CD8-positive, alpha-beta memory T cell (primary cell): ENCODE measurements at regions not wholly inside any gene's neighbourhood (a gene's known extent, or its start where the extent isn't known, plus 50 kb on each side); places are given as distances from the start of the nearest gene placed in this dataset.

ENCODE experiments used
- CTCF ChIA-PET: fragments of 350-600 bp; sonication (Branson Sonifier 250); formaldehyde crosslinking; loops from one replicate; lab custom pipeline; 2021; ENCODE audit warnings: antibody characterized with exemption; lab: Charles Lee
- POLR2A ChIA-PET: fragments of 350-600 bp; sonication (Branson Sonifier 250); formaldehyde crosslinking; loops from one replicate; lab custom pipeline; 2021; ENCODE audit warnings: antibody characterized with exemption; lab: Charles Lee
- DNase-seq, 5 donors: peaks; one replicate each; pipeline versions ENCODE4 v3.0.0 to v3.0.0-alpha.2; 2020 to 2022; ENCODE audit warnings: mixed read lengths in 1 of 5
- H3K27ac ChIP-seq: one replicate; pipeline ENCODE4 v1.7.0; 2013; ENCODE audit warnings: low read depth, mild to moderate bottlenecking, low read length, moderate library complexity
- H3K27me3 ChIP-seq: 2 replicates; pipeline ENCODE4 v1.7.0; 2013; ENCODE audit warnings: low read length, mild to moderate bottlenecking; ENCODE audit not compliant: insufficient read depth, poor library complexity, severe bottlenecking
- H3K36me3 ChIP-seq: 2 replicates; pipeline ENCODE4 v1.7.0; 2013; ENCODE audit warnings: mild to moderate bottlenecking, low read length, moderate library complexity; ENCODE audit not compliant: insufficient read depth
- H3K4me1 ChIP-seq: 2 replicates; pipeline ENCODE4 v1.7.0; 2013; ENCODE audit warnings: mild to moderate bottlenecking, low read length, moderate library complexity; ENCODE audit not compliant: insufficient read depth
- H3K4me3 ChIP-seq: 2 replicates; pipeline ENCODE4 v1.7.0; 2013; ENCODE audit warnings: mild to moderate bottlenecking, low read length
- H3K9me3 ChIP-seq: 2 replicates; pipeline ENCODE4 v1.7.0; 2013; ENCODE audit warnings: mild to moderate bottlenecking, low read length
- H3K27ac Mint-ChIP-seq, 8 donors: one replicate each; pipeline ENCODE4 v1.8.0; 2020 to 2021; ENCODE audit warnings: mixed read lengths in 8 of 8, mild to moderate bottlenecking in 6 of 8, inconsistent platforms in 3 of 8, moderate library complexity in 3 of 8
- H3K27me3 Mint-ChIP-seq, 2 donors: one replicate each; pipeline ENCODE4 v1.8.0; 2020 to 2021; ENCODE audit warnings: mixed read lengths in 2 of 2, mild to moderate bottlenecking in 1 of 2, moderate library complexity in 1 of 2
- H3K36me3 Mint-ChIP-seq, 3 donors: one replicate each; pipeline ENCODE4 v1.8.0; 2020 to 2021; ENCODE audit warnings: mixed read lengths in 3 of 3, inconsistent platforms in 1 of 3, mild to moderate bottlenecking in 1 of 3
- H3K4me1 Mint-ChIP-seq, 3 donors: one replicate each; pipeline ENCODE4 v1.8.0; 2020 to 2021; ENCODE audit warnings: mixed read lengths in 3 of 3, inconsistent platforms in 1 of 3, mild to moderate bottlenecking in 1 of 3
- H3K4me3 Mint-ChIP-seq, 7 donors: one replicate each; pipeline ENCODE4 v1.8.0; 2020 to 2021; ENCODE audit warnings: mixed read lengths in 7 of 7, mild to moderate bottlenecking in 6 of 7, moderate library complexity in 4 of 7, inconsistent platforms in 2 of 7
- H3K9me3 Mint-ChIP-seq, 5 donors: one replicate each; pipeline ENCODE4 v1.8.0; 2020 to 2022; ENCODE audit warnings: mixed read lengths in 5 of 5, mild to moderate bottlenecking in 3 of 5, moderate library complexity in 2 of 5, inconsistent platforms in 1 of 5

- Histone ChIP-seq H3K27ac (no peak overlapping the region), H3K36me3 (no peaks in the 10 kb centered on the region), H3K9me3 (no peaks in the 10 kb centered on the region), H3K4me3 (no peak overlapping the region), H3K27me3 (no peaks in the 10 kb centered on the region), H3K4me1 (no peaks in the 10 kb centered on the region)
- Mint-ChIP-seq H3K27ac (no peak overlapping the region), H3K4me1 (peaks cover 2 to 15% (median 14%) of the 10 kb centered on the region in 3 donors), H3K36me3 (no peaks in the 10 kb centered on the region), H3K4me3 (no peak overlapping the region), H3K27me3 (peaks cover 11 to 33% of the 10 kb centered on the region in 2 donors), H3K9me3 (peaks cover 0 to 2% (median 0%) of the 10 kb centered on the region in 5 donors)
- POLR2A ChIA-PET: no interaction called here
- no peak for DNase-seq
- CTCF ChIA-PET: no interaction called here
Observed at GRCh38 chr3:127480196-127480954, 110.2 kb downstream of the TPRA1 start.

DNA sequence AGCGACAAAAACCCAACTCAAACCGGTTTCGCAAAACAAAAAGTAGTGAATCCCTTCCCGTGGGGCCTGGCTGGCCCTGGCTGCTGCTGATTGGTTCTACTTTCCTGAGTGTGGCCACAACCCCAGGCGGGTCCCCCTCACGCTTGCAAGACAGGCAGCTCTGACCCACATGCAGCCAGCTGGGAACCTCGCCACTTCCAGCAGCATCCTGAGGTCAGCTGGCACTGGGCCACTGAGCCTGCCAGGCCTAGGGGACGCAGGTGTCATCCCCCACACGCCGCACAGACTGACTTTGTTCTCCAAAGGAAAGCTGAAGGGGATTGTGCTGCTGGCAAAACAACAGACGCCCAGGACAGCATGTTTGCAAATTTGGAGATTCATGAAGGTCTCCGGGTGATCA, 111.1 kb downstream of the TPRA1 start:
- no peak overlapping the region for H3K27ac Mint-ChIP-seq
- no peak for DNase-seq
- no peaks in the 10 kb centered on the region for H3K36me3 Mint-ChIP-seq
- Histone ChIP-seq H3K9me3 (no peaks in the 10 kb centered on the region), H3K4me3 (no peak overlapping the region), H3K27ac (no peak overlapping the region), H3K36me3 (no peaks in the 10 kb centered on the region), H3K27me3 (no peaks in the 10 kb centered on the region), H3K4me1 (no peaks in the 10 kb centered on the region)
- H3K4me3 Mint-ChIP-seq: no peak overlapping the region
- H3K9me3 Mint-ChIP-seq: no peaks in the 10 kb centered on the region
- peaks cover 7 to 29% of the 10 kb centered on the region in 2 donors for H3K27me3 Mint-ChIP-seq
- CTCF ChIA-PET: no interaction called here
- peaks cover 2 to 13% (median 11%) of the 10 kb centered on the region in 3 donors for H3K4me1 Mint-ChIP-seq
- POLR2A ChIA-PET: no interaction called here

DNA sequence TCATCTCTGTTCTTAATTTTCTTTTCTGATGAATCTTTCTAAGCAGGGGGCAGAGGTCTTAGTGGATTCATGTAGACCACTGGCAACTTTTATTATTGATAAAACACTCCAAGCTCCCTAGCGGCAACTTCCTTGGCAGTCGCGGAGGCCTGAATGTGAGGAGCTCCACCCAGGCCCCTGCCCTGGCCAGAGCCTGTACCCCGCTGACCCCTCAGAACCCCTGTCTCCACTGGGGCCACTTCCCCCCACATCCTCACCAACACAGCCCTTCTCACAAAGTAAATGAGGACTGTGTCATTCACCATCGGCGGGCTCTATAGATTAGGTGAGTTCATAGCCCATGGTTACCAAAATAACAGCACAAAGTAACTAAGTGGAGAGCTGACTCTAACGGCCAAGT, 111.6 kb downstream of the TPRA1 start:
- DNase-seq: no peak
- CTCF ChIA-PET: no interaction called here

DNA sequence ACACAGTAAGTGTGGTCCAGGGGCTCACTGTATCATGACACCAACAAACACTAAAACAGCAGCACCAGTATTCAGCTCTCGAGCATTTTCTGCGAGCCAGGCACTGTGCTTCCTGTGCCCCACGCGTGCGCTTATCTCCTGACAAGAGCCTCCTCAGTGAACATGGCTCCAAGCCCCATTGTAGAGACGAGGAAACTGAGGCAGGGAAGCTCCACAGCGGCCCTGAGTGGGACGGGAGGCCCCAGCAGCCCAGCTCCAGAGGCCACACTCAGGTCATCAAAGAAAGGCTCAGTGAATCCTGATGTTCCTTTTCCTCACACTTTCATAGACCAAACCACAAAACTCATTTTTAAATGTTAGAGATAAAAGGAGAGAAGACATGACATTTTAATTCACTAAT, 113.1 kb downstream of the TPRA1 start:
- Histone ChIP-seq H3K27ac (no peak overlapping the region), H3K4me1 (no peaks in the 10 kb centered on the region), H3K27me3 (no peaks in the 10 kb centered on the region), H3K36me3 (no peaks in the 10 kb centered on the region), H3K9me3 (no peaks in the 10 kb centered on the region), H3K4me3 (no peak overlapping the region)
- CTCF ChIA-PET: no interaction called here
- Mint-ChIP-seq H3K4me1 (no peaks in the 10 kb centered on the region), H3K27me3 (peaks cover 2 to 23% of the 10 kb centered on the region in 2 donors), H3K27ac (no peak overlapping the region), H3K4me3 (no peak overlapping the region), H3K36me3 (no peaks in the 10 kb centered on the region), H3K9me3 (no peaks in the 10 kb centered on the region)
- DNase-seq: no peak
- POLR2A ChIA-PET: no interaction called here

More for the DNA sequence above, 111.6 kb downstream of the TPRA1 start:
- Histone ChIP-seq H3K27me3 (no peaks in the 10 kb centered on the region), H3K4me1 (no peaks in the 10 kb centered on the region), H3K27ac (no peak overlapping the region), H3K4me3 (no peak overlapping the region), H3K36me3 (no peaks in the 10 kb centered on the region), H3K9me3 (no peaks in the 10 kb centered on the region)
- Mint-ChIP-seq H3K4me1 (peaks cover 2 to 10% (median 8%) of the 10 kb centered on the region in 3 donors), H3K9me3 (no peaks in the 10 kb centered on the region), H3K36me3 (no peaks in the 10 kb centered on the region), H3K4me3 (no peak overlapping the region), H3K27me3 (peaks cover 4 to 31% of the 10 kb centered on the region in 2 donors), H3K27ac (peak overlapping the region in 1 of 8 donors; percentile 55)
- POLR2A ChIA-PET: no interaction called here

- DNase-seq: no peak
- ChIA-PET POLR2A (no interaction called here), CTCF (no interaction called here)
- no peaks in the 10 kb centered on the region for H3K4me1 Mint-ChIP-seq
- Histone ChIP-seq H3K27ac (no peak overlapping the region), H3K4me3 (no peak overlapping the region), H3K4me1 (no peaks in the 10 kb centered on the region), H3K36me3 (no peaks in the 10 kb centered on the region), H3K27me3 (no peaks in the 10 kb centered on the region), H3K9me3 (no peaks in the 10 kb centered on the region)
- H3K27ac Mint-ChIP-seq: peak overlapping the region in 1 of 8 donors; percentile 32
- no peaks in the 10 kb centered on the region for H3K9me3 Mint-ChIP-seq
- H3K27me3 Mint-ChIP-seq: peaks cover 2 to 23% of the 10 kb centered on the region in 2 donors
- no peak overlapping the region for H3K4me3 Mint-ChIP-seq
- no peaks in the 10 kb centered on the region for H3K36me3 Mint-ChIP-seq
Observed at GRCh38 chr3:127476936-127477335, 113.6 kb downstream of the TPRA1 start.

DNA sequence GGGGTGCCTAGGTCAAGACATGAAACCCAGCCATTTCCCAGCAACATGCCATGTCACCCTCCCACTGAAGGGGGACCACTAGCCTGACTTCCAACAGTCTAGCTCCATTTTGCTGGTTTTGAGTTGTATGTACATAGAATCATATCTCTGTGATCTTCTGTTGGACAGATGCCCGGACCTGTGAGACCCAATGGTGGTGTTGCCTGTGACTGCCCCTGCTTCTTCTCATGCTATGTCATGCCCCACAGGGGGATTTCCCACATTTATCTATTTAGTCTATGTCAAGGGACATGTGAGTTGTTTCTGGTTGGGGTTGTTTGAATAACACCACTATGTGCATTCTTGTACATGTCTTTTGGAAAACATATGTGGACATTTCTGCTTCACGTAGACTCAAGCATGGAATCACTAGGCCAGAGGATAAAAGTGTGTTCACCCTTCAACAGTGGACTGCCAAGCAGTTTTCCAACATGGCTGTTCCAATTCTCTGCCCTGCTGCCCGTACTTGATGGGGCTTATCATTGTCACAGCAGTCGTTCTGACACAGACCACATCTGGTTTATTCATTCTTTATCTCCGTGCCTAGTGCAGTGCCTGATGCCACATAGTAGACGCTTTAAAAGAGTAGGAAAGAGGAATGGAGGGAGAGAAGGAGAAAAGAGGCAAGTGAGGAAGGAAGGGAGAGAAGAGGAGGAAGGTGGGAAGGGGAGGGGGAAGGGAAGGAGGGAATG, 114.4 kb downstream of the TPRA1 start:
- Mint-ChIP-seq H3K27me3 (peaks cover 2 to 23% of the 10 kb centered on the region in 2 donors), H3K4me1 (no peaks in the 10 kb centered on the region), H3K4me3 (no peak overlapping the region), H3K36me3 (no peaks in the 10 kb centered on the region), H3K27ac (no peak overlapping the region), H3K9me3 (no peaks in the 10 kb centered on the region)
- Histone ChIP-seq H3K36me3 (no peaks in the 10 kb centered on the region), H3K27ac (no peak overlapping the region), H3K27me3 (no peaks in the 10 kb centered on the region), H3K9me3 (no peaks in the 10 kb centered on the region), H3K4me3 (no peak overlapping the region), H3K4me1 (no peaks in the 10 kb centered on the region)
- ChIA-PET POLR2A (no interaction called here), CTCF (no interaction called here)
- DNase-seq: no peak

DNA sequence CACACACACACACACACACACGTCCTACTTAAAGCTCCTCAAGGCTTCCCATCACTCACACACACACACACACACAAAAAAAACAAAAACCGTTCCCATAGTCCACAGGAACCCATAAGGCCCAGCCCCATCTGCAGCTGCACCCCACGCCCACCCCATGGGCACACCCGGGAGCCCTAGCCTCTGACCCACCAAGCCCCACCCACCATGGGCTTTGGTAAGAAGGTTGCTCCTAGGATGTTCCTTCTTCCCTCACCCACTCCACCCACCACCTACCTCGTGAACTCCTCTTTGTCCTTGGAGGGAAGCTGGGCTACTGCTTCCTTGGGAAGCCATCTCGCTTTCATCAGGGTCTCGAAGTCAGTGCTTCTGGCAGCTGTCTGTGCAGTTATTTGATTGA, 115.1 kb downstream of the TPRA1 start:
- DNase-seq: no peak
- Histone ChIP-seq H3K36me3 (no peaks in the 10 kb centered on the region), H3K4me1 (no peaks in the 10 kb centered on the region), H3K27ac (no peak overlapping the region), H3K27me3 (no peaks in the 10 kb centered on the region), H3K4me3 (no peak overlapping the region), H3K9me3 (no peaks in the 10 kb centered on the region)
- ChIA-PET POLR2A (no interaction called here), CTCF (no interaction called here)
- H3K27ac Mint-ChIP-seq: no peak overlapping the region
- H3K36me3 Mint-ChIP-seq: no peaks in the 10 kb centered on the region
- no peak overlapping the region for H3K4me3 Mint-ChIP-seq
- no peaks in the 10 kb centered on the region for H3K4me1 Mint-ChIP-seq
- H3K27me3 Mint-ChIP-seq: peaks cover 1 to 25% of the 10 kb centered on the region in 2 donors
- no peaks in the 10 kb centered on the region for H3K9me3 Mint-ChIP-seq

DNA sequence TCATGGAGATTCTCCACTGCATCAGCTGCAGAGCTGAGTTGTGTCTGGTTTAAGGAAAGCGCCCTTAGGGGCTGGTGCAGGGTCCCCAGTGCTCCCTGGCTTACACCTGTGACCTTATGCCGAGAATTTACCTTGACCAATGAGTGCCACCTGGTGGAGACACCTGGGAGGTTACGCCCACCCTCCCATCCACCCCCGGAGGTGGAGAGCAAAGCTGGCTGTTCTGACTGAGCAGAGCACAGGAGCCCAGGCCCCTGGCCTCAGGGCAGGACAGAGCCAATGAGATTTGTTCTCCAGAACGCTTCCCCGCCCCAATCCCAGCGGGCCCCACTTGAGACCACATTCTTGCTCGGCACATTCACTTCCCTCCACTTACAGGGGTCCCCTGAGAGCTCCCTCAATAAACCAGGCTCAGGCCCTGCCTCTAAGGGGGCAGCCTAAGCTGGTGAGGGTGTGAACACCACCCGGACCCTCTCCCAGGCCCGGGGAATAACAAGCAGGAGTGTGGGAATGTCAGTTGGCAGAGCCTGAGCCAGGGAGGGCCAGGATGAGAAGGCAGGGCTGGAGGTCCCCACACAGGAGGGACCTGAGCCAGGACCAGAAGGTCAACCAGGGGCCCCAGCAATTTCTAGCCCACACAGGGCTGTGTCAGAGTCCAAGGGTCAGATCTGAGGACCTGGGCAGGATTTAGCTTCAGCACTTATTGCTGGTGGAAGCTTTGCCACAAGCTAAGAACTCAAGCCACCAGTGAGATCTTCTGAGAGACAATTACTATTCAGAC, 117.1 kb downstream of the TPRA1 start:
- Mint-ChIP-seq H3K4me3 (no peak overlapping the region), H3K4me1 (no peaks in the 10 kb centered on the region), H3K9me3 (no peaks in the 10 kb centered on the region), H3K27me3 (peaks cover 3 to 30% of the 10 kb centered on the region in 2 donors), H3K27ac (no peak overlapping the region), H3K36me3 (no peaks in the 10 kb centered on the region)
- Histone ChIP-seq H3K4me3 (no peak overlapping the region), H3K27ac (no peak overlapping the region), H3K27me3 (no peaks in the 10 kb centered on the region), H3K4me1 (no peaks in the 10 kb centered on the region), H3K9me3 (no peaks in the 10 kb centered on the region), H3K36me3 (no peaks in the 10 kb centered on the region)
- CTCF ChIA-PET: no interaction called here
- POLR2A ChIA-PET: no interaction called here
- no peak for DNase-seq
